Activated CD8-positive, alpha-beta T cell treated with anti-CD3 and anti-CD28 coated beads for 36 hours (primary cell): ENCODE measurements at regions not wholly inside any gene's neighbourhood (a gene's known extent, or its start where the extent isn't known, plus 50 kb on each side); places are given as distances from the start of the nearest gene placed in this dataset.

Experiments used
- ATAC-seq: fragments of 200-7000 bp; cut with Tn5 transposase; one replicate; pipeline ENCODE4 v1.10.0; 2021; ENCODE audit warnings: mild to moderate bottlenecking, moderate library complexity
- CTCF ChIA-PET: fragments of 350-600 bp; sonication (Branson Sonifier 250); formaldehyde crosslinking; loops from one replicate; lab custom pipeline; 2021; ENCODE audit warnings: antibody characterized with exemption; lab: Charles Lee
- POLR2A ChIA-PET: fragments of 350-600 bp; sonication (Branson Sonifier 250); formaldehyde crosslinking; loops from one replicate; lab custom pipeline; 2021; ENCODE audit warnings: antibody characterized with exemption; lab: Charles Lee
- DNase-seq: peaks from one replicate; pipeline ENCODE4 v3.0.0-alpha.2; 2020
- H3K27ac Mint-ChIP-seq: one replicate; pipeline ENCODE4 v1.8.0; 2021; ENCODE audit warnings: mild to moderate bottlenecking, mixed read lengths
- H3K27me3 Mint-ChIP-seq: one replicate; pipeline ENCODE4 v1.8.0; 2021; ENCODE audit warnings: mixed read lengths
- H3K36me3 Mint-ChIP-seq: one replicate; pipeline ENCODE4 v1.8.0; 2021; ENCODE audit warnings: low read depth, mixed read lengths
- H3K4me1 Mint-ChIP-seq: one replicate; pipeline ENCODE4 v1.8.0; 2021; ENCODE audit warnings: low read depth, mixed read lengths
- H3K4me3 Mint-ChIP-seq: one replicate; pipeline ENCODE4 v1.8.0; 2021; ENCODE audit warnings: mild to moderate bottlenecking, moderate library complexity, mixed read lengths
- H3K9me3 Mint-ChIP-seq: one replicate; pipeline ENCODE4 v1.8.0; 2021; ENCODE audit warnings: mixed read lengths
- intact Hi-C: fragments of 100-400 bp; cut with micrococcal nuclease; formaldehyde crosslinking; loops from one replicate; pipeline ENCODE4 v1.10.0; 2022
- TF ChIP-seq, protein P1 (sequence below): fragments of 200-600 bp; IDR thresholded peaks from one replicate; pipeline ENCODE4 v1.8.0; 2022; ENCODE audit warnings: antibody characterized with exemption, mild to moderate bottlenecking

DNA sequence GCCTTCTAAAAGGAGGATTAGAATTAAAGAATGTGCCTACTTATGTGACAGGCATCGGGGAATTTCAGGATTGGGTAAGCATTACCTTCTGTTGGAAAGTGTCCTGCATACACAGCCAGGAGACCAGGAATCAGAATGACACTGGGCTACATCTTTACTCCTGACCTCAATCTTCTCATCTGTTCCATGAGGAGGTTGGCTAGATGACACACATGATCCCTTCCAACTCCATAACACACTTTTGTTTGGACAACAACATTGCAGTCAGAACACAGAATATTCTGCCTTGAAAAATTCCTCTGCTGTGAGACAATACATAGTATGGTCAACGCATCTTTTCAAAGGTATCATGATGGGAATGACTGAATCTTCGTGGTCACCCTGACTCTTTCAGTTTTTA, 1281.2 kb upstream of the SORCS1 start:
- ChIA-PET CTCF (no interaction called here), POLR2A (no interaction called here)
- intact Hi-C loops, result no loop called here
- Mint-ChIP-seq H3K36me3 (no peaks in the 10 kb centered on the region), H3K9me3 (peaks cover 5% of the 10 kb centered on the region), H3K27ac (no peak overlapping the region), H3K4me3 (no peak overlapping the region), H3K27me3 (no peaks in the 10 kb centered on the region), H3K4me1 (no peaks in the 10 kb centered on the region)
- ATAC-seq (no peak), DNase-seq (no peak)
- TF ChIP-seq, protein P1, sequence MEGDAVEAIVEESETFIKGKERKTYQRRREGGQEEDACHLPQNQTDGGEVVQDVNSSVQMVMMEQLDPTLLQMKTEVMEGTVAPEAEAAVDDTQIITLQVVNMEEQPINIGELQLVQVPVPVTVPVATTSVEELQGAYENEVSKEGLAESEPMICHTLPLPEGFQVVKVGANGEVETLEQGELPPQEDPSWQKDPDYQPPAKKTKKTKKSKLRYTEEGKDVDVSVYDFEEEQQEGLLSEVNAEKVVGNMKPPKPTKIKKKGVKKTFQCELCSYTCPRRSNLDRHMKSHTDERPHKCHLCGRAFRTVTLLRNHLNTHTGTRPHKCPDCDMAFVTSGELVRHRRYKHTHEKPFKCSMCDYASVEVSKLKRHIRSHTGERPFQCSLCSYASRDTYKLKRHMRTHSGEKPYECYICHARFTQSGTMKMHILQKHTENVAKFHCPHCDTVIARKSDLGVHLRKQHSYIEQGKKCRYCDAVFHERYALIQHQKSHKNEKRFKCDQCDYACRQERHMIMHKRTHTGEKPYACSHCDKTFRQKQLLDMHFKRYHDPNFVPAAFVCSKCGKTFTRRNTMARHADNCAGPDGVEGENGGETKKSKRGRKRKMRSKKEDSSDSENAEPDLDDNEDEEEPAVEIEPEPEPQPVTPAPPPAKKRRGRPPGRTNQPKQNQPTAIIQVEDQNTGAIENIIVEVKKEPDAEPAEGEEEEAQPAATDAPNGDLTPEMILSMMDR, result no peak

DNA sequence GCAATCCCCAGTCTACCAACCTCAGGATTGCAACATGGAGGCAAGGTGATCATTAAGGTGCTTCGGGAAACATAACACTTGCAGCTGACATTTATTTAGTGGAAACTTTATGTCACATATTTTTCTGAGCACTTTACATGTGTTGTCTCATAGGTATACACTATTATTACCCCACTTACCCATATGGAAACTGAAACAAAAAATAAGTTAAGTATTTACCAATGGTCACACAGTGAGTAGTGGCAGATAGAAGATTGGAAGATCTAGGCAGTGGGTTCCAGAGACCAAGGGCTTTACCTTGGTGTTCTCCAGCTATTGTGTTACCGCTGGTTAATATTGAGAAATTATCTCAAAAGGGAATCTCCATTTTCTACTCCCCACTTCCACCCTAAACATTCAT, 1279.1 kb upstream of the SORCS1 start:
- Mint-ChIP-seq H3K27me3 (no peaks in the 10 kb centered on the region), H3K9me3 (peaks cover 2% of the 10 kb centered on the region), H3K27ac (no peak overlapping the region), H3K4me3 (no peak overlapping the region), H3K36me3 (no peaks in the 10 kb centered on the region), H3K4me1 (no peaks in the 10 kb centered on the region)
- ChIA-PET CTCF (no interaction called here), POLR2A (no interaction called here)
- intact Hi-C loops, result no loop called here
- ATAC-seq (no peak), DNase-seq (no peak)
- TF ChIP-seq, protein P1, result no peak

DNA sequence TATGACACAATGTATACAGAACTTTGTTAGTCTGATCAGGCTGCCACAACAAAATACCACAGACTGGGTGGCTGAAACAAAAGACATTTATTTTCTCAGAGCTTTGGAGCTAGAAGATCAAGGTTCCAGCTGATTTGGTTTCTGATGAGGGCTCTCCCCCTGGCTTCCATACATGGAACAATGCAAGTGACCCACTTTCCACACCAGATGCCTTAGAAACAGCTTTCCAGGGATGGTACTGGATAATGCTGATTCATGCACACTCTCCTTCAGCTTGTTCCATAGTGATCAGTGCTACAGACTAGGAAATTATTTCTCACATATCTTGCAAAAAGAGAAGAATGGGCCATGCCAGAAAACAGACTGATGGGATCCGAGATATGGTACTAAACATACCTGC, 1274.9 kb upstream of the SORCS1 start:
- ChIA-PET CTCF (no interaction called here), POLR2A (no interaction called here)
- no peak overlapping the region for H3K27ac Mint-ChIP-seq
- intact Hi-C loops, result no loop called here
- DNase-seq, result no peak
- no peaks in the 10 kb centered on the region for H3K4me1 Mint-ChIP-seq
- no peaks in the 10 kb centered on the region for H3K36me3 Mint-ChIP-seq
- ATAC-seq, result no peak
- TF ChIP-seq, protein P1, result no peak
- H3K9me3 Mint-ChIP-seq, result peaks cover 2% of the 10 kb centered on the region
- no peak overlapping the region for H3K4me3 Mint-ChIP-seq
- no peaks in the 10 kb centered on the region for H3K27me3 Mint-ChIP-seq

DNA sequence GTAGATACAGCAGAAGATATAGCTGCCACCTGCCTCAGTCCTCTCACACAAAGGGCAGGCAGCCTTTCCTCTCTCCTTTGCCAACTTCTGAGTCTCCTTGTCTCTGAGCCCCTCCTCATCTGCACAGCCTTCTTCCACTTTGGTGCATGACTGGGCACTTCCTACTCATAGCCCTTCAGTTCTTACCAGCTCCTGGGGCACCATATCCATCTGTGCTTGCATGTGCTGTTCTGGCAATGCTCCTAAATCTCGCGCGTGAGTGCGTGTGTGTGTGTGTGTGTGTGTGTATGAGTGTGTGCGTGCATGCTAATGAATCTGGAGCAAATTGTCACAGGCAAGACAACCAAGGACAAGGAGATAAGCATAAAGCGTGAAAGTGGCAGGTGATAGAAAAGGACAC, 1271.6 kb upstream of the SORCS1 start:
- no peak for DNase-seq
- ChIA-PET CTCF (no interaction called here), POLR2A (no interaction called here)

DNA sequence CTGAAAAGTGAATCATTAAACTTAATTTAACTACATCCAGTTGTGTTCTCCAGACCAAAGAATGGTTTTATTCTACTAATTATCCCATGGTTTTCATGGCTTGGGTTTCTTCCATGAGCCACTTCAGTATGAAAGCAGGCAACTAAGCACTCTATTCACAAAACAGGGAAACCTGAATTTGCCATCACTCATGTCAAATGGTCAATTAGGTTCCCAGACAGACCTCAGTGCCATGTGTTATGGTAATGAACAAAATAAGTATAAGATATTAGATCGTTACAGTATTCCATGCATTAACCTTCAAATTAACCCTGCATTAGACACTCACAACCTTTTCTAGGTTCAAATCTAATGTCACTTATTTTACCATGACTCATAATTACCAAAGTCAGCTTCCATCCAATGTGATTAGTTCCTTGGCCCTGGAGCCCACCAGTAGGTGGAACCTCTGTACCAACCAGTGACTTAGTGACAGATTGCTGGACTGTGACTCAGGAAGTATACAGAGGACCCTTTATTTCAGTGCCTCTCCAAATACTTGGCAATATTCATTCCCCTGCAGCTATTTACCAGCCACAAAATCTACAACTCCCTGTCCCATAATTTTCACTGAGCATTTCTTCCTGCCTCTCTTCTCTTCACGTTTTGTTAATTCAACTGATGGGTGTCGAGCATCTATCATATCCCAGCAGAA, 1270.2 kb upstream of the SORCS1 start:
- Mint-ChIP-seq H3K4me1 (no peaks in the 10 kb centered on the region), H3K4me3 (no peak overlapping the region), H3K27me3 (no peaks in the 10 kb centered on the region), H3K36me3 (no peaks in the 10 kb centered on the region), H3K27ac (no peak overlapping the region), H3K9me3 (no peaks in the 10 kb centered on the region)
- ATAC-seq (no peak), DNase-seq (no peak)
- intact Hi-C loops, result no loop called here
- TF ChIP-seq, protein P1, result no peak
- ChIA-PET CTCF (no interaction called here), POLR2A (no interaction called here)

More for the DNA sequence above, 1271.6 kb upstream of the SORCS1 start:
- Mint-ChIP-seq H3K27me3 (no peaks in the 10 kb centered on the region), H3K27ac (no peak overlapping the region), H3K36me3 (no peaks in the 10 kb centered on the region), H3K4me1 (no peaks in the 10 kb centered on the region), H3K4me3 (no peak overlapping the region), H3K9me3 (no peaks in the 10 kb centered on the region)
- TF ChIP-seq, protein P1, result no peak
- intact Hi-C loops, result no loop called here
- ATAC-seq, result no peak
